Osteoblast (primary cell): ENCODE measurements at regions not wholly inside any gene's neighbourhood (a gene's known extent, or its start where the extent isn't known, plus 50 kb on each side); places are given as distances from the start of the nearest gene placed in this dataset.

Source experiments
- DNase-seq: peaks from one replicate; pipeline ENCODE4 v3.0.0; 2011; ENCODE audit warnings: low spot score, mixed read lengths; ENCODE audit not compliant: insufficient read length; ENCODE audit errors: missing footprints
- H2AFZ ChIP-seq: 2 replicates; pipeline ENCODE4 v1.6.0; 2011; ENCODE audit warnings: mild to moderate bottlenecking, low read length
- H3K27ac ChIP-seq: 2 replicates; pipeline ENCODE4 v1.5.1; 2011; ENCODE audit warnings: mild to moderate bottlenecking, low read depth, low read length, moderate library complexity
- H3K27me3 ChIP-seq: 2 replicates; pipeline ENCODE4 v1.6.0; 2012; ENCODE audit warnings: mild to moderate bottlenecking, control low read depth, inconsistent platforms, low read length, moderate library complexity; ENCODE audit not compliant: insufficient read depth
- H3K36me3 ChIP-seq: 2 replicates; pipeline ENCODE4 v1.5.1; 2011; ENCODE audit warnings: mild to moderate bottlenecking, low read length, control low read depth, moderate library complexity; ENCODE audit not compliant: insufficient read depth
- H3K4me1 ChIP-seq: 2 replicates; pipeline ENCODE4 v1.5.1; 2011; ENCODE audit warnings: mild to moderate bottlenecking, low read length, control low read depth, moderate library complexity; ENCODE audit not compliant: insufficient read depth
- H3K4me2 ChIP-seq: 2 replicates; pipeline ENCODE4 v1.6.0; 2011; ENCODE audit warnings: mild to moderate bottlenecking, low read length; ENCODE audit not compliant: insufficient read depth
- H3K4me3 ChIP-seq: fragments of 200-600 bp; sonication (generic); 3 replicates; pipeline ENCODE4 v1.5.1; 2012; ENCODE audit warnings: mild to moderate bottlenecking, low read length, inconsistent platforms; ENCODE audit not compliant: insufficient read depth
- H3K79me2 ChIP-seq: 2 replicates; pipeline ENCODE4 v1.6.0; 2012; ENCODE audit warnings: mild to moderate bottlenecking, low read length, control low read depth, inconsistent platforms; ENCODE audit not compliant: insufficient read depth
- H3K9me3 ChIP-seq: 2 replicates; pipeline ENCODE4 v1.5.1; 2011; ENCODE audit warnings: low read depth, low read length, control low read depth
- H4K20me1 ChIP-seq: 2 replicates; pipeline ENCODE4 v1.6.0; 2012; ENCODE audit warnings: mild to moderate bottlenecking, low read length, control low read depth; ENCODE audit not compliant: insufficient read depth
- CTCF ChIP-seq: IDR thresholded peaks from 2 replicates; pipeline ENCODE4 v1.5.1; 2011; ENCODE audit warnings: mild to moderate bottlenecking, low read depth, low read length, moderate library complexity; ENCODE audit errors: extremely low read depth

- H3K4me1 ChIP-seq, result no peaks in the 10 kb centered on the region
- no peaks in the 10 kb centered on the region for H3K79me2 ChIP-seq
- H3K27me3 ChIP-seq, result no peaks in the 10 kb centered on the region
- no peak overlapping the region for H3K4me2 ChIP-seq
- no peaks in the 10 kb centered on the region for H3K36me3 ChIP-seq
- no peak overlapping the region for H3K27ac ChIP-seq
- H3K9me3 ChIP-seq, result no peaks in the 10 kb centered on the region
- no peak overlapping the region for H3K4me3 ChIP-seq
- H2AFZ ChIP-seq, result no peak overlapping the region
- no peaks in the 10 kb centered on the region for H4K20me1 ChIP-seq
- no peak for TF ChIP-seq CTCF
- no peak for DNase-seq
Measured at GRCh38 chr3:176401211-176401610, 796.1 kb downstream of the TBL1XR1 start.

GRCh38 chr3:176399193-176399592 is 798.1 kb downstream of the TBL1XR1 start:
- Histone ChIP-seq H3K4me3 (no peak overlapping the region), H2AFZ (no peak overlapping the region), H3K4me1 (no peaks in the 10 kb centered on the region), H3K27ac (no peak overlapping the region), H3K4me2 (no peak overlapping the region), H3K79me2 (no peaks in the 10 kb centered on the region), H3K9me3 (no peaks in the 10 kb centered on the region), H3K36me3 (no peaks in the 10 kb centered on the region), H4K20me1 (no peaks in the 10 kb centered on the region), H3K27me3 (no peaks in the 10 kb centered on the region)
- no peak for TF ChIP-seq CTCF
- DNase-seq, result no peak

- no peak for TF ChIP-seq CTCF
- H4K20me1 ChIP-seq, result no peaks in the 10 kb centered on the region
- no peak for DNase-seq
Measured at GRCh38 chr3:176395240-176395639, 802.0 kb downstream of the TBL1XR1 start.

GRCh38 chr3:176378789-176379188 is 818.5 kb downstream of the TBL1XR1 start:
- no peak overlapping the region for H3K4me3 ChIP-seq
- H3K79me2 ChIP-seq, result no peaks in the 10 kb centered on the region
- no peak for TF ChIP-seq CTCF
- H3K27ac ChIP-seq, result no peak overlapping the region
- no peaks in the 10 kb centered on the region for H4K20me1 ChIP-seq
- H3K9me3 ChIP-seq, result no peaks in the 10 kb centered on the region
- DNase-seq, result no peak
- no peaks in the 10 kb centered on the region for H3K36me3 ChIP-seq
- H3K4me2 ChIP-seq, result no peak overlapping the region
- no peaks in the 10 kb centered on the region for H3K4me1 ChIP-seq
- H3K27me3 ChIP-seq, result no peaks in the 10 kb centered on the region
- no peak overlapping the region for H2AFZ ChIP-seq

More at GRCh38 chr3:176395240-176395639, 802.0 kb downstream of the TBL1XR1 start:
- Histone ChIP-seq H3K4me2 (no peak overlapping the region), H2AFZ (no peak overlapping the region), H3K36me3 (no peaks in the 10 kb centered on the region), H3K27me3 (no peaks in the 10 kb centered on the region), H3K9me3 (no peaks in the 10 kb centered on the region), H3K4me1 (no peaks in the 10 kb centered on the region), H3K79me2 (no peaks in the 10 kb centered on the region), H3K4me3 (no peak overlapping the region), H3K27ac (no peak overlapping the region)
